Naive thymus-derived CD4-positive, alpha-beta T cell (primary cell): ENCODE measurements at regions not wholly inside any gene's neighbourhood (a gene's known extent, or its start where the extent isn't known, plus 50 kb on each side); places are given as distances from the start of the nearest gene placed in this dataset.
"Not testable (repeated sequence)": the region's sequence is repeated elsewhere in the genome, so short reads cannot be mapped to it uniquely, and the experiment has no call there.

Experiments
- ATAC-seq: fragments of 150-1000 bp; cut with Tn5 transposase; 2 replicates; pipeline ENCODE4 v1.10.0; 2021; ENCODE audit warnings: mild to moderate bottlenecking, moderate library complexity
- CTCF ChIA-PET: fragments of 350-600 bp; sonication (Branson Sonifier 250); formaldehyde crosslinking; loops from one replicate; lab custom pipeline; 2021; ENCODE audit warnings: antibody characterized with exemption; lab: Charles Lee
- POLR2A ChIA-PET: fragments of 350-600 bp; sonication (Branson Sonifier 250); formaldehyde crosslinking; loops from one replicate; lab custom pipeline; 2021; ENCODE audit warnings: antibody characterized with exemption, inconsistent platforms; lab: Charles Lee
- DNase-seq, 9 donors: peaks; one replicate each; pipeline versions ENCODE4 v3.0.0 to v3.0.0-alpha.2; 2020 to 2022; ENCODE audit warnings: mixed read lengths in 1 of 9
- H3K27ac ChIP-seq: one replicate; pipeline ENCODE4 v1.7.0; 2013; ENCODE audit warnings: mild to moderate bottlenecking, low read depth, low read length, moderate library complexity
- H3K27me3 ChIP-seq, 2 donors: one replicate each; pipeline ENCODE4 v1.7.0; 2013; ENCODE audit warnings: low read length in 2 of 2, mild to moderate bottlenecking in 2 of 2, moderate library complexity in 2 of 2; ENCODE audit not compliant: control insufficient read depth in 2 of 2, insufficient read depth in 2 of 2
- H3K36me3 ChIP-seq, 3 experiments: 1 replicate in 2 of 3; 2 replicates in 1 of 3; pipeline ENCODE4 v1.7.0; 2013; ENCODE audit warnings: low read length in 3 of 3, mild to moderate bottlenecking in 3 of 3, moderate library complexity in 1 of 3; ENCODE audit not compliant: insufficient read depth in 3 of 3, control insufficient read depth in 2 of 3
- H3K4me1 ChIP-seq, 2 donors: one replicate each; pipeline ENCODE4 v1.7.0; 2013; ENCODE audit warnings: low read length in 2 of 2, mild to moderate bottlenecking in 2 of 2, moderate library complexity in 1 of 2; ENCODE audit not compliant: control insufficient read depth in 2 of 2, insufficient read depth in 2 of 2
- H3K4me3 ChIP-seq: 2 replicates; pipeline ENCODE4 v1.7.0; 2013; ENCODE audit warnings: mild to moderate bottlenecking, low read length
- H3K9me3 ChIP-seq, 3 experiments: 1 replicate in 2 of 3; 2 replicates in 1 of 3; pipeline ENCODE4 v1.7.0; 2013; ENCODE audit warnings: low read length in 3 of 3; ENCODE audit not compliant: control insufficient read depth in 2 of 3
- H3K27ac Mint-ChIP-seq, 9 donors: one replicate each; pipeline ENCODE4 v1.8.0; 2020 to 2022; ENCODE audit warnings: mixed read lengths in 9 of 9, mild to moderate bottlenecking in 8 of 9, moderate library complexity in 5 of 9, inconsistent platforms in 2 of 9
- H3K27me3 Mint-ChIP-seq, 5 donors: one replicate each; pipeline ENCODE4 v1.8.0; 2021 to 2022; ENCODE audit warnings: mixed read lengths in 5 of 5, mild to moderate bottlenecking in 1 of 5
- H3K36me3 Mint-ChIP-seq, 5 donors: one replicate each; pipeline ENCODE4 v1.8.0; 2020 to 2022; ENCODE audit warnings: mixed read lengths in 5 of 5, mild to moderate bottlenecking in 3 of 5, inconsistent platforms in 1 of 5
- H3K4me1 Mint-ChIP-seq, 7 donors: one replicate each; pipeline ENCODE4 v1.8.0; 2020 to 2022; ENCODE audit warnings: mixed read lengths in 7 of 7, mild to moderate bottlenecking in 3 of 7, inconsistent platforms in 1 of 7
- H3K4me3 Mint-ChIP-seq, 10 donors: one replicate each; pipeline ENCODE4 v1.8.0; 2020 to 2022; ENCODE audit warnings: mild to moderate bottlenecking in 10 of 10, mixed read lengths in 10 of 10, moderate library complexity in 6 of 10, inconsistent platforms in 2 of 10
- H3K9me3 Mint-ChIP-seq, 11 donors: one replicate each; pipeline ENCODE4 v1.8.0; 2020 to 2022; ENCODE audit warnings: mixed read lengths in 11 of 11, mild to moderate bottlenecking in 4 of 11, inconsistent platforms in 1 of 11, moderate library complexity in 1 of 11
- intact Hi-C, 2 donors: fragments of 100-400 bp; cut with micrococcal nuclease; formaldehyde crosslinking; loops; one replicate each; pipeline ENCODE4 v1.15.1; 2023

GRCh38 chrX:843306-843705 lies 212.7 kb downstream of the SHOX start:
- ChIA-PET POLR2A (no interaction called here), CTCF (no interaction called here)
- H3K9me3 ChIP-seq, result no peaks in the 10 kb centered on the region

GRCh38 chrX:840556-840955 lies 210.0 kb downstream of the SHOX start:
- Histone ChIP-seq H3K36me3 (no peaks in the 10 kb centered on the region), H3K27ac (no peak overlapping the region), H3K4me3 (no peak overlapping the region), H3K9me3 (peaks cover 0 to 15% (median 4%) of the 10 kb centered on the region in 3 experiments), H3K27me3 (no peaks in the 10 kb centered on the region), H3K4me1 (no peaks in the 10 kb centered on the region)
- intact Hi-C loops, result no loop called here
- ATAC-seq, result no peak
- H3K36me3 Mint-ChIP-seq, result peaks cover 0 to 6% (median 0%) of the 10 kb centered on the region in 5 donors
- H3K27me3 Mint-ChIP-seq, result peaks cover 0 to 5% (median 0%) of the 10 kb centered on the region in 5 donors
- no peak overlapping the region for H3K4me3 Mint-ChIP-seq
- DNase-seq, result no peak
- H3K4me1 Mint-ChIP-seq, result no peaks in the 10 kb centered on the region
- ChIA-PET POLR2A (no interaction called here), CTCF (no interaction called here)
- peaks cover 0 to 26% (median 9%) of the 10 kb centered on the region in 11 donors for H3K9me3 Mint-ChIP-seq
- peak overlapping the region in 1 of 9 donors; percentile 8 for H3K27ac Mint-ChIP-seq

More at GRCh38 chrX:843306-843705, 212.7 kb downstream of the SHOX start:
- Histone ChIP-seq H3K4me1 (no peaks in the 10 kb centered on the region), H3K36me3 (no peaks in the 10 kb centered on the region), H3K27ac (no peak overlapping the region), H3K4me3 (no peak overlapping the region), H3K27me3 (no peaks in the 10 kb centered on the region)
- intact Hi-C loops, result no loop called here
- no peaks in the 10 kb centered on the region for H3K4me1 Mint-ChIP-seq
- H3K36me3 Mint-ChIP-seq, result no peaks in the 10 kb centered on the region
- H3K27me3 Mint-ChIP-seq, result peaks cover 0 to 5% (median 0%) of the 10 kb centered on the region in 5 donors
- no peak overlapping the region for H3K4me3 Mint-ChIP-seq
- peaks cover 0 to 3% (median 0%) of the 10 kb centered on the region in 11 donors for H3K9me3 Mint-ChIP-seq
- ATAC-seq (no peak), DNase-seq (no peak)
- H3K27ac Mint-ChIP-seq, result no peak overlapping the region

DNA sequence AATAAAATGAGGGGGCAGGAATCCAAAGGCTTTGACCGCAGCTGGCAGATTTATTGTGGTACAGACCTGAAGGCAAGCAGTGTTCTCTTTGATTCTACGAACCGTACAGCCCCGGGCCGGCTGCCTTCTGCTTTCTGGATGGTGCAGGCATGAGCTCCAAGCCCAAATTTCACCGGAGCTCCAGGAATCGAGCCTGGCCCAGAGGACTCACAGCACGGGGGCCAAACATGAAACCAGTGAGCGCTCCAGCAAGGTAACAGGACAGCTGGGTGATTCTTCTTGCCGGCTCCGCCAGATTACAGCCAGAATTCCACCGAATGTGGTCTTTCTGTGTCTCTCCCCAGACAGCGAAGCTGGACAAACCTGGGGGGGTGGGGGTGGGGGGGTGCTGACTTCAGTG lies 208.1 kb downstream of the SHOX start:
- H3K4me3 ChIP-seq, H3K36me3 ChIP-seq, H3K27ac ChIP-seq, H3K27me3 ChIP-seq, H3K4me1 Mint-ChIP-seq, ATAC-seq, DNase-seq, CTCF ChIA-PET, POLR2A ChIA-PET, H3K4me1 ChIP-seq, H3K27me3 Mint-ChIP-seq, H3K36me3 Mint-ChIP-seq, H3K4me3 Mint-ChIP-seq, intact Hi-C loops, H3K27ac Mint-ChIP-seq: not testable (repeated sequence)
- peaks cover 0 to 26% (median 9%) of the 10 kb centered on the region in 11 donors for H3K9me3 Mint-ChIP-seq
- H3K9me3 ChIP-seq, result peaks cover 0 to 15% (median 4%) of the 10 kb centered on the region in 3 experiments

GRCh38 chrX:835857-836256 lies 205.3 kb downstream of the SHOX start:
- H3K27me3 Mint-ChIP-seq, H3K36me3 Mint-ChIP-seq, H3K4me3 ChIP-seq, H3K27ac ChIP-seq, H3K36me3 ChIP-seq, DNase-seq, H3K27ac Mint-ChIP-seq, H3K4me1 ChIP-seq, H3K27me3 ChIP-seq, intact Hi-C loops, CTCF ChIA-PET, H3K4me3 Mint-ChIP-seq, POLR2A ChIA-PET, ATAC-seq, H3K4me1 Mint-ChIP-seq: not testable (repeated sequence)
- H3K9me3 ChIP-seq, result peaks cover 0 to 15% (median 4%) of the 10 kb centered on the region in 3 experiments
- peaks cover 0 to 26% (median 12%) of the 10 kb centered on the region in 11 donors for H3K9me3 Mint-ChIP-seq

DNA sequence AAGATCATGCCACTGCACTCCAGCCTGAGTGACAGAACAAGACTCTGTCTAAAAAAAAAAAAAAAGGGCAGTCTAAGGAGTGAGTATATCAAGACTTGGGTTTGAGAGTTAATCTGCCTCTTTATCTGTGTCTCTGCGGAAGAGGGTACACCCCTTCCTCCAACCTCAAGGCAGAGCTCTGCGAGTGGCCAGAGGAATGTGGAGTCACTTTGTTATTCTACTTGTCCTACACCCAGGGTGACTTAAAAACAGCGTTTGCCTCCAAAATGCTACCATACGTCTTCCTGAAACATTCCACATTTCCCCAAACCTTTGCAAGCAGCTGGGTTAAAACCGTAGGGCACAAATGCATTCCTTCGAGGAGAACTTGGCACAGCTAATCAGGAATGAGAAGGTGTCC lies 199.9 kb downstream of the SHOX start:
- H3K27me3 Mint-ChIP-seq, result no peaks in the 10 kb centered on the region
- no peaks in the 10 kb centered on the region for H3K27me3 ChIP-seq
- peaks cover 0 to 3% (median 0%) of the 10 kb centered on the region in 7 donors for H3K4me1 Mint-ChIP-seq
- no peaks in the 10 kb centered on the region for H3K9me3 ChIP-seq
- intact Hi-C loops, result no loop called here
- no peak for DNase-seq
- CTCF ChIA-PET, result no interaction called here
- no peaks in the 10 kb centered on the region for H3K4me1 ChIP-seq
- no peak overlapping the region for H3K4me3 Mint-ChIP-seq
- no peaks in the 10 kb centered on the region for H3K36me3 ChIP-seq
- no peak overlapping the region for H3K27ac ChIP-seq
- POLR2A ChIA-PET, result no interaction called here
- H3K4me3 ChIP-seq, result no peak overlapping the region
- ATAC-seq, result no peak
- H3K36me3 Mint-ChIP-seq, result no peaks in the 10 kb centered on the region
- H3K27ac Mint-ChIP-seq, result no peak overlapping the region
- H3K9me3 Mint-ChIP-seq, result peaks cover 0 to 12% (median 3%) of the 10 kb centered on the region in 11 donors

GRCh38 chrX:829145-829544 lies 198.6 kb downstream of the SHOX start:
- Mint-ChIP-seq H3K4me3 (no peak overlapping the region), H3K27ac (no peak overlapping the region), H3K27me3 (no peaks in the 10 kb centered on the region), H3K9me3 (peaks cover 0 to 12% (median 2%) of the 10 kb centered on the region in 11 donors), H3K36me3 (no peaks in the 10 kb centered on the region), H3K4me1 (peaks cover 0 to 3% (median 0%) of the 10 kb centered on the region in 7 donors)
- Histone ChIP-seq H3K36me3 (no peaks in the 10 kb centered on the region), H3K27me3 (no peaks in the 10 kb centered on the region), H3K9me3 (no peaks in the 10 kb centered on the region), H3K27ac (no peak overlapping the region), H3K4me1 (no peaks in the 10 kb centered on the region), H3K4me3 (no peak overlapping the region)
- no peak for DNase-seq
- ATAC-seq, result no peak
- CTCF ChIA-PET, result no interaction called here
- intact Hi-C loops, result no loop called here
- POLR2A ChIA-PET, result no interaction called here

DNA sequence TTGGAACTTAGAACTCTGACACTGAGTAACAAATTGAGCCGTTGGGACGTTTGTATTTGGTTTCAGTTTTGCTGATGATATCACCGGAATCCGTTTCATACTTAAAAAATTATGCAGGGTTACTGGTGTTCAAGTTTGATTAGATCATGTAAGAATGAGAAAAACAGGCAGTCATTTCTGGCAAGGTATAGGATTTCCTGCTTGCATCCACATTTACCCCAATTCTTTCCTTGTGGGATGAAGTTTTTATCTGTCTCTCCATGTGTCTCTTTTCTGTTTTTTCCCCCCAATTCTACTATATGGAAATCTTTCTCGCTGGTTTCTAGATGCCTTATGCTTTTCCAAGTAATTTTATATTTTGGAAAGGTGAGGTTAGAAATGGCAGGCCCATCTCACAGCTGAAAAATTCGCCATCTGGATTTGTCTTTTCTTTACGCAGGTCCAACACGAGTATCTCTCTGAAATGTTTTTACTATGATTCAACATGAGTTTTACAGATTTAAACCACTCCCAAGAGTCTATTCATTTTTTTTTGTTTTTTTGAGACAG lies 197.9 kb downstream of the SHOX start:
- Histone ChIP-seq H3K4me3 (no peak overlapping the region), H3K4me1 (no peaks in the 10 kb centered on the region), H3K36me3 (no peaks in the 10 kb centered on the region), H3K27ac (no peak overlapping the region), H3K9me3 (no peaks in the 10 kb centered on the region), H3K27me3 (no peaks in the 10 kb centered on the region)
- peaks cover 0 to 3% (median 0%) of the 10 kb centered on the region in 7 donors for H3K4me1 Mint-ChIP-seq
- no peak for ATAC-seq
- no peaks in the 10 kb centered on the region for H3K27me3 Mint-ChIP-seq
- CTCF ChIA-PET, result no interaction called here
- no peak overlapping the region for H3K27ac Mint-ChIP-seq
- intact Hi-C loops, result no loop called here
- no peak for DNase-seq
- POLR2A ChIA-PET, result no interaction called here
- peak overlapping the region in 2 of 10 donors; percentile 1 to 50 for H3K4me3 Mint-ChIP-seq
- peaks cover 0 to 14% (median 1%) of the 10 kb centered on the region in 11 donors for H3K9me3 Mint-ChIP-seq
- no peaks in the 10 kb centered on the region for H3K36me3 Mint-ChIP-seq
